OCI-LY7 (cell line): ENCODE measurements at regions not wholly inside any gene's neighbourhood (a gene's known extent, or its start where the extent isn't known, plus 50 kb on each side); places are given as distances from the start of the nearest gene placed in this dataset.
A peak's percentile ranks its signal among the peaks of the same experiment; 100 is the strongest.

Source experiments
- CTCF ChIP-seq: fragments of 200-600 bp; sonication (generic); conservative IDR thresholded peaks from 2 replicates; pipeline ENCODE4 v1.5.1; 2014; ENCODE audit warnings: mild to moderate bottlenecking, antibody characterized with exemption, low read length, moderate library complexity, mixed read lengths
- EZH2phosphoT487 ChIP-seq: fragments of 200-600 bp; sonication (generic); IDR thresholded peaks from 2 replicates; pipeline ENCODE4 v1.6.1; 2018; ENCODE audit warnings: low read depth, borderline replicate concordance, mild to moderate bottlenecking, mixed run types, antibody characterized with exemption, low read length, moderate library complexity, mixed read lengths

GRCh38 chr9:27888661-27889295 lies 315.5 kb upstream of the C9orf72 start:
- TF ChIP-seq CTCF (peak; percentile 86), EZH2phosphoT487 (no peak)
